ENCODE measurements at regions not wholly inside any gene's neighbourhood (a gene's known extent, or its start where the extent isn't known, plus 50 kb on each side); places are given as distances from the start of the nearest gene placed in this dataset.

DNA sequence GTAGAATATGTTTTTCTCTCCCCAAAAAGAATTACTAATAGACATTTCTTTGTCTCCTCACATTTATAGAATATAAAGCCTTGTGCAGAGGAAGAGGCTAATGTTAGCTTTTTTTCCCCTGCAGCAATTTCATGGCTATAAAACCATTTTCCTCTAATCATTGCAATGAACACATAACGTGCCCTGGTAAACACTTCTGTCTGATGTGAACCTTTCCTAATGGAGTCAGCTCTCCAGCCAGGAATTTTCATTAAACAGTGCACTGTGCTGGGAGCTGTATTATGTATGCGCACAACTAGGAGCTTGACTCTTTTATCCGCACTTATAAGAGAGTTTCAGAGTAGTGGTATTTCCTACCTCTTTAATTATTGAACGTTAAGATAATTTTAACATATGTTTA lies 63.9 kb upstream of the SPATS2L start:
- TF ChIP-seq, protein P1, sequence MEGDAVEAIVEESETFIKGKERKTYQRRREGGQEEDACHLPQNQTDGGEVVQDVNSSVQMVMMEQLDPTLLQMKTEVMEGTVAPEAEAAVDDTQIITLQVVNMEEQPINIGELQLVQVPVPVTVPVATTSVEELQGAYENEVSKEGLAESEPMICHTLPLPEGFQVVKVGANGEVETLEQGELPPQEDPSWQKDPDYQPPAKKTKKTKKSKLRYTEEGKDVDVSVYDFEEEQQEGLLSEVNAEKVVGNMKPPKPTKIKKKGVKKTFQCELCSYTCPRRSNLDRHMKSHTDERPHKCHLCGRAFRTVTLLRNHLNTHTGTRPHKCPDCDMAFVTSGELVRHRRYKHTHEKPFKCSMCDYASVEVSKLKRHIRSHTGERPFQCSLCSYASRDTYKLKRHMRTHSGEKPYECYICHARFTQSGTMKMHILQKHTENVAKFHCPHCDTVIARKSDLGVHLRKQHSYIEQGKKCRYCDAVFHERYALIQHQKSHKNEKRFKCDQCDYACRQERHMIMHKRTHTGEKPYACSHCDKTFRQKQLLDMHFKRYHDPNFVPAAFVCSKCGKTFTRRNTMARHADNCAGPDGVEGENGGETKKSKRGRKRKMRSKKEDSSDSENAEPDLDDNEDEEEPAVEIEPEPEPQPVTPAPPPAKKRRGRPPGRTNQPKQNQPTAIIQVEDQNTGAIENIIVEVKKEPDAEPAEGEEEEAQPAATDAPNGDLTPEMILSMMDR (IDR thresholded peaks at IDR 0.05) = no peak
- no peak for TF ChIP-seq POLR2AphosphoS5 (IDR thresholded peaks at IDR 0.05)
